Amygdala (tissue), 56 donors: ENCODE measurements at regions not wholly inside any gene's neighbourhood (a gene's known extent, or its start where the extent isn't known, plus 50 kb on each side); places are given as distances from the start of the nearest gene placed in this dataset.

Source experiments
- DNase-seq, 56 donors: peaks; one replicate each; lab custom pipeline; 2025; lab: John Stamatoyannopoulos, UW

DNA sequence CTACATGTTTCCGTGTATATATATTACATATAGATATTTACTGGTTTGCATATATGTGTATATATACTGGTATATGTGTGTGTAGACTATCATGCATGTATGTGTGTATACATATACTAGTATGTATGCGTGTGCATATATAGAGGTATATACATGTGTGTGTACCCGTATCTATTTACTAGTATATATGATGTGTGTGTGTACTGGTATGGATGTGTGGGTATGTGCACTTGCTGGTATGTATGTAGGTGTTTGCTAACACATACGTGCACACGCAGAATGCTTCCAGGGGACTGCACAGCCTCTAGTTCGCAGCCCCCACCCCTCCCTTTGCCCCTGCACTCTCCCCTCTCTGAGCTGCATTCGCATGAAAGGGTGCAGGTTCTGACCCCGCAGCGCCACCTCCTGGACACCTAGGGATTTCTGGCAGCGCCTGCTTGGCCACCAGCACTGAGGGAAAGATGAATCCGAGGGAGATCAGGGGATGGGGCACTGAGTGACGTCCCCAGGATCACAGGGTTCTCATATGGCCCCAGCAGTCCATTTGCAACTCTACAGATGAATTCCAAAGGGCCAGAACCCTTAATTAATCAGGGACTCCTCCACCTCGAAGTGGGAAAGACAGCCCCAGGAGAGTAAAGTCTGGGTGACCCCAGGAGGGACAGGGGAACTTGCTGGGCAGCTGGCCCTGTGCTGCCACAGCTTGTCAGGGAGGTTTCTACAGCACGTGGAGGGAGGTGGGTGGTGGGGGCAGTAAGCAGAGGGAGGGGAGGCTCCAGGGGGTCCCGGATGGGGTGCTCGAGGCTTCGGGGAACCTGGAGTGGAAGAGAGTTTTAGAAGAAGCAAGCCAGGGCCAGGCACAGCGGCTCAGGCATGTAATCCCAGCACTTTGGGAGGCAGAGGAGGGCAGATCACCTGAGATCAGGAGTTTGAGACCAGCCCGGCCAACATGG lies 66.8 kb upstream of the ASAP2 start:
- DNase-seq = peak in 50 of 56 donors; percentile 4 to 87 (median 46)

GRCh38 chr2:9137379-9138150 lies 69.0 kb upstream of the ASAP2 start:
- no peak for DNase-seq

DNA sequence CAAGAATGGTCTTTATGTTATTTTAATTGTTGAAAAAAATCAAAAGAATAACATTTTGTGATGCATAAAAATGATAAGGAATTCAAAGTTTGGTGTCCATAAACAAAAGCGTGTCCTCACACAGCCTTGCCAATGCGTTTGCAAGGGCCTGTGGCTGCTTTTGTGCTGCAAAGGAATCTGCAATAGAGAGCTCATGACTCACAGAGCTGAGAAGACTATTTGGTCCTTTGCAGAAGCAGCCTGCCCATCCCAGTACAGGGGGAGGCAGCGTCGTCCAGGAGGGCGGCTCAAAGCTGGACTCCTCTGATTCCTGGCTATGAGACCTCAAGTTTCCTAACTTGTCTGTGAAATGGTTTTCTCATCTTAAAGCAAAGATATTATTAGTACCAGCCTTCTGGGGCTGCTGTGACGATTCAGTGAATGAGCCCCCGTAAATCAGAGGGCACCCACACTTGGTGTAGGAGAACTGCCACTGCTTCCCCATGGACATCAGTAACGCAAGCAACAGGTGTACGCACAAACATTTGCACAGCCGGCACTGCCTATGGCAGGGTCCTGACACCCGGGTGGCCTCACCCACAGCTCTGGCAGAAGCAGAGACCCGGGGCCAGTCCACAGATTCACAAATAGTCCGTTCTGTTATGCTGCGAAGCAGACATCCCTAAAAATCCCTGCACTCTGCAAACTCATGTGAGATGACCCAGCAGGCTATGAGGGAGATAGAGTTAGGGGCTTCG lies 70.6 kb upstream of the ASAP2 start:
- DNase-seq = no peak

- DNase-seq = no peak
Measured at GRCh38 chr2:9127316-9127715, 79.3 kb upstream of the ASAP2 start.

DNA sequence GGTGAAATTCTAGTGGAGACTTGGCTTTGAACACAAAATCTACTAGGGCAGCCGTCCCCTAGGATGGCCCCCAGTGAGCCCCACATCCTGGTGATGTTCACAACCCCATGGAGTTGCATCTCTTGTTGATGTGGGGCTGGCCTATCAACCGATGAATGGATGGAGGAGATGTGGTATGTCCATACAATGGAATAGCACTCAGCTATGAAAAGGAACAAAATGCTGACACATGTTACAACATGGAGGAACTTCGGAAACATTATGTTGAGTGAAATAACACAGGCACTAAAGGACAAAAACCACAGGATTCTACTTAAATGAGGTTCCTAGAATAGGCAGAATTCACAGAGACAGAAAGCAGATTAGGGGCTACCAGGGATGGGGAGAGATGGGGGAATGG lies 80.1 kb upstream of the ASAP2 start:
- no peak for DNase-seq

DNA sequence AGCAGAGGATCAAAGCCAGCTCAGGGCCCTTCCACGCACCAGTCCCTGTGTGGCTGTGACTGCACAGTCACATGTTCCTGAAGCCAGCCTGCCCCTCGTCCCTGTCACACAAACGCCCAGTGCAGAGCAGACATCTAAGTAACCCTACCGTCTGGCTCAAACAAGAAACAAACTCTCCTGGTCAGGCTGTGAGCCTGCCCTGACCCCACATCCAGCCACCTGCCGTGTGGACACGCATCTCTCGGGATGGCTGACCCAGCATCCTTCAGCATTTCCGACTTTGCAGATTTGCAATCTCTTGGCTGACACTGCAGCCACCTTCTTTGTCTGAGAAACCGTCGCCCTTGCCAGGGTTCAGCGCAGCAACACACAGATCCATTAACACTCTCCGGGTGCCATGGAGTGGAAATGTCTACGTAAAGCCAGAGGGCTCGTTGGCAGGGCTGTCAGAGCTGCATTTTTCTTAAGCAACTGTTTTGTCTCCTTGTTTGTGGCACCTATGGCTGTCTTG lies 82.3 kb upstream of the ASAP2 start:
- DNase-seq = no peak

GRCh38 chr2:9123069-9123468 lies 83.5 kb upstream of the ASAP2 start:
- no peak for DNase-seq

- no peak for DNase-seq
Measured at GRCh38 chr2:9122367-9122766, 84.2 kb upstream of the ASAP2 start.

GRCh38 chr2:9118383-9118960 lies 88.1 kb upstream of the ASAP2 start:
- no peak for DNase-seq

- no peak for DNase-seq
Measured at GRCh38 chr2:9115229-9115628, 91.4 kb upstream of the ASAP2 start.

DNA sequence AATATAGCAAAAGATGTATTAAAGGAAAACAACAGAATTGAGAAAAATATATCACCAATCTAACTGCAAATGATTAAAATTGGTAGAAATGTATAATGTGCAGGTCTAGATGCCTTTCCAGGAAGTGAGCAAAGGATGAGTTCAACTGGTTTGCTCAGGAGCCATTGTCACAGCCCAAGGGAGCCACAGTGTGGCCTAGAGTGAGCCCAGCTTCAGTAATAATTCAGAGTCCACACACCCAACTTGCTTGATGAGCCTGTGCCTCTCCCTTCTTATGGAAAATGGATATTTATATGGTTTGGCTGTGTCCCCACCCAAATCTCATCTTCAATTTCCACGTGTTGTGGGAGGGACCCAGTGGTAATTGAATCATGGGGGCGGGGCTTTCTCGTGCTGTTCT lies 92.2 kb upstream of the ASAP2 start:
- DNase-seq = no peak

- no peak for DNase-seq
Measured at GRCh38 chr2:9113916-9114315, 92.7 kb upstream of the ASAP2 start.

- no peak for DNase-seq
Measured at GRCh38 chr2:9113262-9113661, 93.3 kb upstream of the ASAP2 start.

GRCh38 chr2:9112079-9112721 lies 94.4 kb upstream of the ASAP2 start:
- peak in 23 of 56 donors; percentile 8 to 64 (median 30) for DNase-seq

GRCh38 chr2:9110893-9111569 lies 95.6 kb upstream of the ASAP2 start:
- DNase-seq = no peak

GRCh38 chr2:9110346-9110884 lies 96.2 kb upstream of the ASAP2 start:
- DNase-seq = no peak

- no peak for DNase-seq
Measured at GRCh38 chr2:9109871-9110270, 96.7 kb upstream of the ASAP2 start.

- DNase-seq = no peak
Measured at GRCh38 chr2:9108210-9108967, 98.2 kb upstream of the ASAP2 start.
